Liver (tissue), 7 donors: ENCODE measurements at regions not wholly inside any gene's neighbourhood (a gene's known extent, or its start where the extent isn't known, plus 50 kb on each side); places are given as distances from the start of the nearest gene placed in this dataset.

Experiments
- DNase-seq: peaks from one replicate; pipeline ENCODE4 v3.0.0-alpha.2; 2017; ENCODE audit warnings: low spot score
- H3K27ac ChIP-seq, 2 donors: one replicate each; pipeline ENCODE4 v1.7.0; 2013; ENCODE audit warnings: inconsistent platforms in 2 of 2, low read length in 2 of 2, control low read depth in 1 of 2, low read depth in 1 of 2, mild to moderate bottlenecking in 1 of 2
- H3K27me3 ChIP-seq, 4 donors: one replicate each; pipeline versions ENCODE4 v1.6.1 to v1.7.0; 2013; ENCODE audit warnings: low read length in 3 of 4, inconsistent platforms in 1 of 4, mild to moderate bottlenecking in 1 of 4, moderate library complexity in 1 of 4; ENCODE audit not compliant: control insufficient read depth in 4 of 4, insufficient read depth in 4 of 4
- H3K36me3 ChIP-seq, 4 donors: one replicate each; pipeline versions ENCODE4 v1.6.1 to v1.7.0; 2013; ENCODE audit warnings: low read length in 3 of 4, mild to moderate bottlenecking in 3 of 4, low read depth in 1 of 4, moderate library complexity in 1 of 4; ENCODE audit not compliant: control insufficient read depth in 4 of 4, insufficient read depth in 3 of 4
- H3K4me1 ChIP-seq, 4 donors: one replicate each; pipeline versions ENCODE4 v1.6.1 to v1.7.0; 2013; ENCODE audit warnings: low read length in 3 of 4, mild to moderate bottlenecking in 3 of 4, moderate library complexity in 1 of 4; ENCODE audit not compliant: control insufficient read depth in 4 of 4, insufficient read depth in 4 of 4
- H3K4me3 ChIP-seq, 3 donors: one replicate each; pipeline versions ENCODE4 v1.6.1 to v1.7.0; 2013; ENCODE audit warnings: low read length in 3 of 3, control low read depth in 1 of 3, low read depth in 1 of 3, mild to moderate bottlenecking in 1 of 3
- H3K9ac ChIP-seq, 2 donors: one replicate each; pipeline ENCODE4 v1.7.0; 2013; ENCODE audit warnings: low read length in 2 of 2, mild to moderate bottlenecking in 2 of 2, moderate library complexity in 2 of 2, control low read depth in 1 of 2, low read depth in 1 of 2
- H3K9me3 ChIP-seq, 4 donors: one replicate each; pipeline versions ENCODE4 v1.6.1 to v1.7.0; 2013; ENCODE audit warnings: low read length in 3 of 4; ENCODE audit not compliant: control insufficient read depth in 4 of 4
- EGR1 ChIP-seq, 2 donors: IDR thresholded peaks; 2 replicates each; pipeline ENCODE4 v1.6.1; 2016 to 2018; ENCODE audit warnings: antibody characterized with exemption in 2 of 2, low read depth in 2 of 2
- FOXA1 ChIP-seq: IDR thresholded peaks from 2 replicates; pipeline ENCODE4 v1.6.1; 2016; ENCODE audit warnings: antibody characterized with exemption
- FOXA2 ChIP-seq: IDR thresholded peaks from 2 replicates; pipeline ENCODE4 v1.6.1; 2016; ENCODE audit warnings: antibody characterized with exemption
- GABPA ChIP-seq, 2 donors: IDR thresholded peaks in 1 of 2; conservative IDR thresholded peaks in 1 of 2; 2 replicates each; pipeline ENCODE4 v1.6.1; 2016; ENCODE audit warnings: antibody characterized with exemption in 2 of 2, mild to moderate bottlenecking in 1 of 2, moderate library complexity in 1 of 2
- HNF4A ChIP-seq, 2 donors: conservative IDR thresholded peaks; 2 replicates each; pipeline ENCODE4 v1.6.1; 2016; ENCODE audit warnings: antibody characterized with exemption in 2 of 2, mild to moderate bottlenecking in 2 of 2
- HNF4G ChIP-seq: IDR thresholded peaks from 2 replicates; pipeline ENCODE4 v1.6.1; 2016; ENCODE audit warnings: antibody characterized with exemption
- JUND ChIP-seq, 2 donors: IDR thresholded peaks; 2 replicates each; pipeline ENCODE4 v1.6.1; 2016; ENCODE audit warnings: antibody characterized with exemption in 2 of 2
- NR2F2 ChIP-seq: IDR thresholded peaks from 2 replicates; pipeline ENCODE4 v1.6.1; 2016; ENCODE audit warnings: antibody characterized with exemption
- RXRA ChIP-seq, 2 donors: IDR thresholded peaks; 2 replicates each; pipeline ENCODE4 v1.6.1; 2017 to 2018; ENCODE audit warnings: antibody characterized with exemption in 2 of 2, mild to moderate bottlenecking in 1 of 2
- SP1 ChIP-seq: IDR thresholded peaks from 2 replicates; pipeline ENCODE4 v1.6.1; 2018; ENCODE audit warnings: antibody characterized with exemption, mild to moderate bottlenecking
- TAF1 ChIP-seq: conservative IDR thresholded peaks from 2 replicates; pipeline ENCODE4 v1.6.1; 2016; ENCODE audit warnings: antibody characterized with exemption, mild to moderate bottlenecking
- WGBS: extraction: QIAGEN DNeasy Blood & Tissue Kit; methylation state at CpG from one replicate; pipeline ENCODE4 v1.1.7; 2013; 5-methylcytosine and 5-hydroxymethylcytosine counted together
- TF ChIP-seq, protein P1 (sequence below): IDR thresholded peaks from 2 replicates; pipeline ENCODE4 v1.6.1; 2016; ENCODE audit warnings: antibody characterized with exemption, mild to moderate bottlenecking
- TF ChIP-seq, protein P2 (sequence below): IDR thresholded peaks from 2 replicates; pipeline ENCODE4 v1.6.1; 2016; ENCODE audit warnings: antibody characterized with exemption
- TF ChIP-seq, protein P3 (sequence below): IDR thresholded peaks from 2 replicates; pipeline ENCODE4 v1.6.1; 2016; ENCODE audit warnings: antibody characterized with exemption
- TF ChIP-seq, protein P4 (sequence below): IDR thresholded peaks from 2 replicates; pipeline ENCODE4 v1.6.1; 2016; ENCODE audit warnings: antibody characterized with exemption
- donor health status: healthy.
- donor health status: healthy.
- donor health status: healthy.
- donor health status: healthy.

DNA sequence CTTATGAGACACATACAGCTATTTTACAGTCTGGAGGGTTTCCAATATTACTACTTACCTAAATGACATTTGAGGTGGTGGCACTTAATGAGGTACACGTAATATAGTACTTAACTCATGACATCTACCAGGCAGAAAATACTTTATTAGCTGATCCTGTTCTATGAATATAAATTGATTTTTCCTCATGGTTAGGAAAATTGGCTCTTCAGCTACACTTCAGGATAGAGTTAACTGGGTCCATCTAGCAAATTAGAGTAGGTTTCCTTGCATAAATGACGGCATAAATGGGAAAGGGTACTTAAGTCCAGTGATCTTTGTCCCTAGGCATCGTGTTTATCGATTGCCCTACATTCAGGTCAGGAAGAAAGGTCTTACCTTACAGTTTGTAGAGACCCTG, 988.8 kb upstream of the TMPRSS15 start:
- DNase-seq, result no peak
- H3K4me3 ChIP-seq, result no peak overlapping the region
- H3K27me3 ChIP-seq, result no peaks in the 10 kb centered on the region
- H3K9ac ChIP-seq, result no peak overlapping the region
- no peaks in the 10 kb centered on the region for H3K36me3 ChIP-seq
- 51% methylated on average over 4 of the region's 4 CpGs for WGBS
- H3K9me3 ChIP-seq, result no peaks in the 10 kb centered on the region
- H3K27ac ChIP-seq, result no peak overlapping the region
- H3K4me1 ChIP-seq, result no peaks in the 10 kb centered on the region
- TF ChIP-seq TAF1 (no peak), EGR1 (IDR thresholded peaks at IDR 0.05; ENCODE audit: low read depth in 2 of 2) (no peak), HNF4G (no peak), RXRA (IDR thresholded peaks at IDR 0.05) (no peak), FOXA2 (no peak), NR2F2 (no peak), JUND (IDR thresholded peaks at IDR 0.05) (no peak), GABPA (IDR thresholded peaks at IDR 0.05 in 1 of 2, conservative IDR thresholded peaks at IDR 0.05 in 1 of 2) (no peak), HNF4A (conservative IDR thresholded peaks at IDR 0.05) (no peak), SP1 (no peak), FOXA1 (no peak)
- TF ChIP-seq, protein P1, sequence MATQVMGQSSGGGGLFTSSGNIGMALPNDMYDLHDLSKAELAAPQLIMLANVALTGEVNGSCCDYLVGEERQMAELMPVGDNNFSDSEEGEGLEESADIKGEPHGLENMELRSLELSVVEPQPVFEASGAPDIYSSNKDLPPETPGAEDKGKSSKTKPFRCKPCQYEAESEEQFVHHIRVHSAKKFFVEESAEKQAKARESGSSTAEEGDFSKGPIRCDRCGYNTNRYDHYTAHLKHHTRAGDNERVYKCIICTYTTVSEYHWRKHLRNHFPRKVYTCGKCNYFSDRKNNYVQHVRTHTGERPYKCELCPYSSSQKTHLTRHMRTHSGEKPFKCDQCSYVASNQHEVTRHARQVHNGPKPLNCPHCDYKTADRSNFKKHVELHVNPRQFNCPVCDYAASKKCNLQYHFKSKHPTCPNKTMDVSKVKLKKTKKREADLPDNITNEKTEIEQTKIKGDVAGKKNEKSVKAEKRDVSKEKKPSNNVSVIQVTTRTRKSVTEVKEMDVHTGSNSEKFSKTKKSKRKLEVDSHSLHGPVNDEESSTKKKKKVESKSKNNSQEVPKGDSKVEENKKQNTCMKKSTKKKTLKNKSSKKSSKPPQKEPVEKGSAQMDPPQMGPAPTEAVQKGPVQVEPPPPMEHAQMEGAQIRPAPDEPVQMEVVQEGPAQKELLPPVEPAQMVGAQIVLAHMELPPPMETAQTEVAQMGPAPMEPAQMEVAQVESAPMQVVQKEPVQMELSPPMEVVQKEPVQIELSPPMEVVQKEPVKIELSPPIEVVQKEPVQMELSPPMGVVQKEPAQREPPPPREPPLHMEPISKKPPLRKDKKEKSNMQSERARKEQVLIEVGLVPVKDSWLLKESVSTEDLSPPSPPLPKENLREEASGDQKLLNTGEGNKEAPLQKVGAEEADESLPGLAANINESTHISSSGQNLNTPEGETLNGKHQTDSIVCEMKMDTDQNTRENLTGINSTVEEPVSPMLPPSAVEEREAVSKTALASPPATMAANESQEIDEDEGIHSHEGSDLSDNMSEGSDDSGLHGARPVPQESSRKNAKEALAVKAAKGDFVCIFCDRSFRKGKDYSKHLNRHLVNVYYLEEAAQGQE, result no peak
- TF ChIP-seq, protein P2, sequence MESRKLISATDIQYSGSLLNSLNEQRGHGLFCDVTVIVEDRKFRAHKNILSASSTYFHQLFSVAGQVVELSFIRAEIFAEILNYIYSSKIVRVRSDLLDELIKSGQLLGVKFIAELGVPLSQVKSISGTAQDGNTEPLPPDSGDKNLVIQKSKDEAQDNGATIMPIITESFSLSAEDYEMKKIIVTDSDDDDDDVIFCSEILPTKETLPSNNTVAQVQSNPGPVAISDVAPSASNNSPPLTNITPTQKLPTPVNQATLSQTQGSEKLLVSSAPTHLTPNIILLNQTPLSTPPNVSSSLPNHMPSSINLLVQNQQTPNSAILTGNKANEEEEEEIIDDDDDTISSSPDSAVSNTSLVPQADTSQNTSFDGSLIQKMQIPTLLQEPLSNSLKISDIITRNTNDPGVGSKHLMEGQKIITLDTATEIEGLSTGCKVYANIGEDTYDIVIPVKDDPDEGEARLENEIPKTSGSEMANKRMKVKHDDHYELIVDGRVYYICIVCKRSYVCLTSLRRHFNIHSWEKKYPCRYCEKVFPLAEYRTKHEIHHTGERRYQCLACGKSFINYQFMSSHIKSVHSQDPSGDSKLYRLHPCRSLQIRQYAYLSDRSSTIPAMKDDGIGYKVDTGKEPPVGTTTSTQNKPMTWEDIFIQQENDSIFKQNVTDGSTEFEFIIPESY, result no peak
- TF ChIP-seq, protein P3, sequence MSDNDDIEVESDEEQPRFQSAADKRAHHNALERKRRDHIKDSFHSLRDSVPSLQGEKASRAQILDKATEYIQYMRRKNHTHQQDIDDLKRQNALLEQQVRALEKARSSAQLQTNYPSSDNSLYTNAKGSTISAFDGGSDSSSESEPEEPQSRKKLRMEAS, result no peak
- TF ChIP-seq, protein P4, sequence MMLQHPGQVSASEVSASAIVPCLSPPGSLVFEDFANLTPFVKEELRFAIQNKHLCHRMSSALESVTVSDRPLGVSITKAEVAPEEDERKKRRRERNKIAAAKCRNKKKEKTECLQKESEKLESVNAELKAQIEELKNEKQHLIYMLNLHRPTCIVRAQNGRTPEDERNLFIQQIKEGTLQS, result no peak

DNA sequence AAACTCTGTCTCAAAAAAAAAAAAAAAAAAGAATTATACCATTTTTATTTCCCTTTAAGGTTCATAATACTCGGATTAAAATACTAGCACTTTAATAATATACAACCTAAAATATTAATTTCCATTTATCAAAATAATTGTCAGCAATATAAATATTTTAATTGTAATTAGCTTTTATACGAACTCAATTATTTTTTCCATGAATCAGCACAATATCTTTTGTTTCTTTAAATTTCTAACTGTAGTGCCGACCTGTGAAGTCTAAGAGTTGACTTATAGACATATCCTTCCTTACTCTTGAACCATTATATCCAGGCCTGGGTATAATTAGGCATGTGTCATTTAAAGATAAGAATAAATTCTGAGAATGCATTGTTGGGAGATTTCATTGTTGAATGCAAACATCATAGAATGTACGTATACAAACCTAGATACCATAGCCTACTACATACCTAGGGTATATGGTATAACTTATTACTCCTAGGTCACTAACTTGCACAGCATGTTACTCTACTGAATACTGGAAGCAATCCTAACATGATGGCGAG, 996.7 kb upstream of the TMPRSS15 start:
- Histone ChIP-seq H3K27ac (no peak overlapping the region), H3K9me3 (no peaks in the 10 kb centered on the region), H3K4me3 (no peak overlapping the region), H3K27me3 (no peaks in the 10 kb centered on the region), H3K9ac (no peak overlapping the region), H3K36me3 (no peaks in the 10 kb centered on the region), H3K4me1 (no peaks in the 10 kb centered on the region)
- TF ChIP-seq FOXA1, result no peak
- TF ChIP-seq, protein P4, result no peak
- 65% methylated on average over 5 of the region's 5 CpGs for WGBS
- DNase-seq, result no peak
